H1 (cell line): ENCODE measurements at regions not wholly inside any gene's neighbourhood (a gene's known extent, or its start where the extent isn't known, plus 50 kb on each side); places are given as distances from the start of the nearest gene placed in this dataset.

Source experiments
- CTCF ChIA-PET: fragments of 300-600 bp; sonication (Branson Sonifier 250); formaldehyde crosslinking; loops from one replicate; lab custom pipeline; 2021; ENCODE audit not compliant: partially characterized antibody; lab: Charles Lee
- POLR2A ChIA-PET: fragments of 300-600 bp; sonication (Branson Sonifier 250); formaldehyde crosslinking; loops from one replicate; lab custom pipeline; 2021; ENCODE audit warnings: inconsistent platforms; ENCODE audit not compliant: partially characterized antibody; lab: Charles Lee
- DNase-seq, 2 experiments: peaks; one replicate each; pipeline versions ENCODE4 v3.0.0 to v3.0.0-alpha.2; 2010 to 2022; ENCODE audit warnings: low spot score in 2 of 2, low read depth in 1 of 2, mixed read lengths in 1 of 2
- FAIRE-seq: peaks from 2 replicates; lab custom pipeline; 2011; peaks lifted over from hg19 to GRCh38; lab: Jason Lieb, UNC
- H2AFZ ChIP-seq: 2 replicates; pipeline ENCODE4 v1.8.1; 2012; ENCODE audit warnings: low read length, inconsistent platforms
- H2AK5ac ChIP-seq: 2 replicates; pipeline ENCODE4 v1.6.1; 2013; ENCODE audit warnings: low read depth, low read length
- H2BK120ac ChIP-seq: replicated peaks from 2 replicates; pipeline ENCODE3; 2013; ENCODE audit warnings: low read depth, low read length, inconsistent platforms
- H2BK12ac ChIP-seq: 2 replicates; pipeline ENCODE4 v1.6.1; 2013; ENCODE audit warnings: low read depth, low read length
- H2BK15ac ChIP-seq: 2 replicates; pipeline ENCODE4 v1.6.1; 2013; ENCODE audit warnings: low read length
- H2BK20ac ChIP-seq: 2 replicates; pipeline ENCODE4 v1.6.1; 2013; ENCODE audit warnings: low read length
- H2BK5ac ChIP-seq: 2 replicates; pipeline ENCODE4 v1.6.1; 2013; ENCODE audit warnings: low read depth, low read length
- H3K14ac ChIP-seq: 2 replicates; pipeline ENCODE4 v1.6.1; 2013; ENCODE audit warnings: inconsistent platforms; ENCODE audit not compliant: insufficient read length
- H3K18ac ChIP-seq: 2 replicates; pipeline ENCODE4 v1.6.1; 2013; ENCODE audit warnings: low read length; ENCODE audit errors: extremely low read depth
- H3K23ac ChIP-seq: 2 replicates; pipeline ENCODE4 v1.6.1; 2013; ENCODE audit warnings: inconsistent platforms; ENCODE audit not compliant: insufficient read length
- H3K23me2 ChIP-seq: 2 replicates; pipeline ENCODE4 v1.6.1; 2013; ENCODE audit warnings: low read depth, low read length
- H3K27ac ChIP-seq: 2 replicates; pipeline ENCODE4 v1.6.1; 2011; ENCODE audit warnings: low read depth, low read length, inconsistent platforms
- H3K27me3 ChIP-seq, 4 experiments: replicated peaks in 1 of 4; 1 replicate in 1 of 4; 2 replicates in 3 of 4; pipeline versions ENCODE4 v1.6.1 to v1.8.1; 2011 to 2013; ENCODE audit warnings: low read length in 3 of 4, mild to moderate bottlenecking in 3 of 4, inconsistent platforms in 2 of 4, mixed read lengths in 2 of 4, moderate library complexity in 1 of 4; ENCODE audit not compliant: control insufficient read depth in 3 of 4, insufficient read depth in 3 of 4; ENCODE audit errors: extremely low read depth in 1 of 4
- H3K36me3 ChIP-seq, 4 experiments: 2 replicates each; pipeline versions ENCODE4 v1.6.1 to v1.8.1; 2011 to 2013; ENCODE audit warnings: mild to moderate bottlenecking in 4 of 4, low read length in 3 of 4, moderate library complexity in 2 of 4, control low read depth in 1 of 4, inconsistent platforms in 1 of 4; ENCODE audit not compliant: insufficient read depth in 4 of 4, control insufficient read depth in 2 of 4
- H3K4ac ChIP-seq: replicated peaks from 2 replicates; pipeline ENCODE3; 2013; ENCODE audit warnings: low read length, low read depth, mixed read lengths, inconsistent platforms; ENCODE audit not compliant: insufficient read length
- H3K4me1 ChIP-seq, 4 experiments: replicated peaks in 1 of 4; 1 replicate in 1 of 4; 2 replicates in 3 of 4; pipeline versions ENCODE4 v1.6.1 to v1.8.1; 2011 to 2013; ENCODE audit warnings: low read length in 3 of 4, inconsistent platforms in 2 of 4, mixed read lengths in 1 of 4; ENCODE audit not compliant: insufficient read depth in 4 of 4, control insufficient read depth in 3 of 4
- H3K4me2 ChIP-seq, 2 experiments: 2 replicates each; pipeline versions ENCODE4 v1.6.1 to v1.8.1; 2011 to 2013; ENCODE audit warnings: low read depth in 2 of 2, low read length in 2 of 2, control low read depth in 1 of 2, inconsistent platforms in 1 of 2, mild to moderate bottlenecking in 1 of 2; ENCODE audit not compliant: insufficient read depth in 1 of 2
- H3K4me3 ChIP-seq, 4 experiments: fragments of 200-600, 300-600 bp in 1 of 4; sonication (generic), shearing (Covaris generic), sonication (Bioruptor Twin) in 1 of 4; 2 replicates each; pipeline versions ENCODE4 v1.5.1 to v1.8.1; 2011 to 2016; ENCODE audit warnings: low read length in 4 of 4, low read depth in 3 of 4, control low read depth in 2 of 4, inconsistent platforms in 2 of 4, mild to moderate bottlenecking in 2 of 4, mixed read lengths in 1 of 4, moderate library complexity in 1 of 4; ENCODE audit not compliant: insufficient read depth in 2 of 4; ENCODE audit errors: extremely low read depth in 1 of 4
- H3K56ac ChIP-seq: replicated peaks from 2 replicates; pipeline ENCODE3; 2013; ENCODE audit warnings: low read depth, mild to moderate bottlenecking, mixed read lengths, low read length, inconsistent platforms; ENCODE audit not compliant: insufficient read length
- H3K79me1 ChIP-seq: 2 replicates; pipeline ENCODE4 v1.6.1; 2013; ENCODE audit warnings: low read depth, low read length, control low read depth
- H3K79me2 ChIP-seq, 2 experiments: 2 replicates each; pipeline versions ENCODE4 v1.6.1 to v1.8.1; 2012 to 2013; ENCODE audit warnings: low read length in 2 of 2, mild to moderate bottlenecking in 2 of 2, inconsistent platforms in 1 of 2; ENCODE audit not compliant: insufficient read depth in 2 of 2, control insufficient read depth in 1 of 2
- H3K9ac ChIP-seq, 4 experiments: replicated peaks in 1 of 4; 1 replicate in 1 of 4; 2 replicates in 3 of 4; pipeline versions ENCODE4 v1.6.1 to v1.8.1; 2011 to 2013; ENCODE audit warnings: low read depth in 3 of 4, low read length in 3 of 4, control low read depth in 2 of 4, mild to moderate bottlenecking in 2 of 4, moderate library complexity in 2 of 4, inconsistent platforms in 1 of 4; ENCODE audit errors: extremely low read depth in 1 of 4
- H3K9me3 ChIP-seq, 2 experiments: 2 replicates each; pipeline versions ENCODE4 v1.6.1 to v1.8.1; 2012 to 2013; ENCODE audit warnings: mild to moderate bottlenecking in 2 of 2, moderate library complexity in 2 of 2, control low read depth in 1 of 2, inconsistent platforms in 1 of 2, low read depth in 1 of 2, low read length in 1 of 2, mixed read lengths in 1 of 2; ENCODE audit not compliant: insufficient read depth in 2 of 2
- H4K20me1 ChIP-seq, 2 experiments: replicated peaks in 1 of 2; 2 replicates each; pipeline versions ENCODE3 to v1.8.1; 2011 to 2013; ENCODE audit warnings: inconsistent platforms in 2 of 2, low read length in 2 of 2, mild to moderate bottlenecking in 1 of 2; ENCODE audit not compliant: insufficient read depth in 2 of 2, control insufficient read depth in 1 of 2
- H4K5ac ChIP-seq: 2 replicates; pipeline ENCODE4 v1.6.1; 2013; ENCODE audit warnings: low read length, low read depth, mixed read lengths, inconsistent platforms; ENCODE audit not compliant: insufficient read length
- H4K8ac ChIP-seq: 2 replicates; pipeline ENCODE4 v1.8.0; 2013; ENCODE audit warnings: mild to moderate bottlenecking, moderate library complexity, low read length, inconsistent platforms; ENCODE audit not compliant: insufficient read depth; ENCODE audit errors: extremely low read depth
- H4K91ac ChIP-seq: replicated peaks from 2 replicates; pipeline ENCODE3; 2013; ENCODE audit warnings: low read length, mixed read lengths, inconsistent platforms; ENCODE audit not compliant: insufficient read length
- ASH2L ChIP-seq: fragments of 200-600, 300-600 bp; sonication (generic); IDR thresholded peaks from one replicate; pipeline ENCODE4 v1.7.1; 2017; ENCODE audit warnings: low read length
- CBX8 ChIP-seq: fragments of 300-800, 300-1000 bp; sonication (generic); IDR thresholded peaks from 2 replicates; pipeline ENCODE4 v1.7.1; 2016; ENCODE audit warnings: low read depth, low read length, borderline replicate concordance
- GABPA ChIP-seq: IDR thresholded peaks from 2 replicates; pipeline ENCODE4 v1.6.1; 2011; ENCODE audit warnings: mild to moderate bottlenecking, low read length, moderate library complexity, borderline replicate concordance; ENCODE audit not compliant: insufficient read depth
- KDM4A ChIP-seq: IDR thresholded peaks from one replicate; pipeline ENCODE4 v1.7.1; 2012; ENCODE audit warnings: low read depth, mild to moderate bottlenecking, moderate library complexity, low read length, inconsistent platforms; ENCODE audit not compliant: severe bottlenecking
- KDM5A ChIP-seq: fragments of 200-600 bp; IDR thresholded peaks from 2 replicates; pipeline ENCODE4 v1.7.1; 2012; ENCODE audit warnings: mild to moderate bottlenecking, low read length, inconsistent platforms, mixed read lengths
- MAFK ChIP-seq: IDR thresholded peaks from 2 replicates; pipeline ENCODE4 v1.6.1; 2012; ENCODE audit warnings: low read depth, mild to moderate bottlenecking, improper control_type of control experiment, low read length
- POU5F1 ChIP-seq: IDR thresholded peaks from 2 replicates; pipeline ENCODE4 v1.6.1; 2011; ENCODE audit warnings: low read depth, mild to moderate bottlenecking, low read length, moderate library complexity
- RFX5 ChIP-seq: IDR thresholded peaks from 2 replicates; pipeline ENCODE4 v1.6.1; 2011; ENCODE audit warnings: low read depth, low read length, improper control_type of control experiment, borderline replicate concordance
- SAP30 ChIP-seq: fragments of 300-600 bp; sonication (generic); IDR thresholded peaks from 2 replicates; pipeline ENCODE4 v1.7.1; 2012; ENCODE audit warnings: low read length, moderate library complexity, mild to moderate bottlenecking, inconsistent platforms; ENCODE audit not compliant: insufficient read depth, insufficient replicate concordance
- SIX5 ChIP-seq: IDR thresholded peaks from 2 replicates; pipeline ENCODE4 v1.6.1; 2011; ENCODE audit warnings: mild to moderate bottlenecking, low read depth, low read length
- WGBS, 2 experiments: shearing (Covaris generic) in 1 of 2; methylation state at CpG; one replicate each; pipeline versions ENCODE4 v1.1.6 to v1.1.7; 2013 to 2015; ENCODE audit warnings: low lambda C conversion rate in 2 of 2, mixed read lengths in 2 of 2, inconsistent platforms in 1 of 2, low coverage in 1 of 2, missing lambda C conversion rate in 1 of 2; ENCODE audit not compliant: insufficient replicate concordance in 2 of 2, insufficient coverage in 1 of 2, insufficient read length in 1 of 2; ENCODE audit errors: extremely low coverage in 1 of 2, missing lambda C conversion rate in 1 of 2; 5-methylcytosine and 5-hydroxymethylcytosine counted together

DNA sequence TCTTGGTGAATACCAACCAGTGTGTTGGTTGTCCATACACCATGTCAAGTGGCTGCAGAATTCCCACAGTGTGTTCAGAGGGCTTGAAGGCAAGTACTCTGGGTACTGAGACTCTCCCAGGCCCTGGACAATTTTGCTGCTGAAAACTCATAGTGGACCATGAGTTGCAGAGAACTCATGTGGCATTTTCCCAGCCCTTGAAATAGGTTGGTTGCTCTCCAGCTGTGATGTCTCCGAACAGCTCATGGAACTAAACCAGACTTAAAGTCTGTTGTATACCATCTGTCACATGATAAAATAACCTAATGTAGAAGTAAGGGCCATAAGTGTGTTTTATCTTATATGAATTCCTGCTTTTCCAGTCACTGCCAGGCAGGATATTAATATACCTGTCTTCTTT is 67.8 kb downstream of the RGS2 start:
- Histone ChIP-seq H2BK15ac (no peak overlapping the region), H3K23me2 (no peaks in the 10 kb centered on the region), H3K36me3 (no peaks in the 10 kb centered on the region), H3K27ac (no peak overlapping the region), H2BK12ac (no peak overlapping the region), H3K4me1 (peaks cover 0 to 2% (median 0%) of the 10 kb centered on the region in 4 experiments; a peak in 1 of 7 replicates), H2AFZ (no peak overlapping the region), H3K4me3 (no peak overlapping the region), H4K91ac (no peak overlapping the region), H3K79me2 (no peaks in the 10 kb centered on the region), H2AK5ac (no peak overlapping the region), H4K5ac (no peak overlapping the region), H3K23ac (no peak overlapping the region), H4K20me1 (no peaks in the 10 kb centered on the region), H4K8ac (no peak overlapping the region), H3K4ac (no peak overlapping the region), H3K18ac (no peak overlapping the region), H3K79me1 (no peaks in the 10 kb centered on the region), H3K9me3 (no peaks in the 10 kb centered on the region)
- ChIA-PET POLR2A (no interaction called here), CTCF (interaction anchor here (2.1 kb wide), 1 partner anchor 10 kb away, joined by 5 read pairs; no protein-coding TSS in a partner anchor)
- WGBS, 2 experiments, result 84% methylated on average over 1 of the region's 1 CpG; no CpG with 5 or more reads in 1 of the 2 experiments
- DNase-seq, result no peak
- TF ChIP-seq MAFK (no peak), RFX5 (no peak), KDM5A (no peak), SIX5 (no peak), POU5F1 (no peak), ASH2L (no peak), GABPA (no peak), SAP30 (no peak), KDM4A (no peak), CBX8 (no peak)
- TF ChIP-seq, all 59 proteins: peak for 0
- no peak overlapping the region for H3K4me2 ChIP-seq
- H3K9ac ChIP-seq, result no peak overlapping the region
- no peak overlapping the region for H2BK5ac ChIP-seq
- no peak overlapping the region for H2BK120ac ChIP-seq
- no peaks in the 10 kb centered on the region for H3K27me3 ChIP-seq
- no peak for FAIRE-seq
- H3K56ac ChIP-seq, result no peak overlapping the region
- H2BK20ac ChIP-seq, result no peak overlapping the region
- no peak overlapping the region for H3K14ac ChIP-seq
